Spleen (tissue), 7 donors: ENCODE measurements at regions not wholly inside any gene's neighbourhood (a gene's known extent, or its start where the extent isn't known, plus 50 kb on each side); places are given as distances from the start of the nearest gene placed in this dataset.

ENCODE experiments used
- CTCF ChIP-seq, 11 experiments: fragments of 200-600 bp in 7 of 11; fragments of 450-650 bp in 4 of 11; sonication (generic) in 4 of 11; IDR thresholded peaks in 8 of 11; conservative IDR thresholded peaks in 3 of 11; 1 replicate in 7 of 11; 2 replicates in 4 of 11; pipeline versions ENCODE4 v1.4.0 to v1.8.0; 2016 to 2021; ENCODE audit warnings: antibody characterized with exemption in 11 of 11, inconsistent platforms in 4 of 11, mild to moderate bottlenecking in 1 of 11
- POLR2A ChIP-seq, 3 donors: fragments of 450-650 bp; IDR thresholded peaks; one replicate each; pipeline ENCODE4 v1.5.1; 2017; ENCODE audit warnings: antibody characterized with exemption in 3 of 3, mild to moderate bottlenecking in 1 of 3
- POLR2AphosphoS5 ChIP-seq, 3 donors: sonication (generic); formaldehyde crosslinking; IDR thresholded peaks; one replicate each; pipeline ENCODE4 v1.5.1; 2017; ENCODE audit warnings: antibody characterized with exemption in 3 of 3
- donor health status: DM: no; HTN: no; CAD: no; lungs with moderate emphysema.
- donor health status: DM: no; HTN: no; CAD: no.
- donor health status: DM: no; HTN: no; CAD: no.

- TF ChIP-seq CTCF (IDR thresholded peaks at IDR 0.05 in 8 of 11, conservative IDR thresholded peaks at IDR 0.05 in 3 of 11): peak in 2 of 11 experiments; percentile 18 to 28
- no peak for TF ChIP-seq POLR2AphosphoS5 (IDR thresholded peaks at IDR 0.05)
- no peak for TF ChIP-seq POLR2A (IDR thresholded peaks at IDR 0.05)
Measured at GRCh38 chr14:55864890-55865655, 253.1 kb upstream of the PELI2 start.
